ENCODE measurements at regions not wholly inside any gene's neighbourhood (a gene's known extent, or its start where the extent isn't known, plus 50 kb on each side); places are given as distances from the start of the nearest gene placed in this dataset.

GRCh38 chr2:6213056-6213780 lies 521.0 kb downstream of the SOX11 start:
- DNase-seq: no peak

- no peak for DNase-seq
Observed at GRCh38 chr2:6214471-6214870, 522.3 kb downstream of the SOX11 start.

- DNase-seq: no peak
Observed at GRCh38 chr2:6215053-6215452, 522.9 kb downstream of the SOX11 start.

GRCh38 chr2:6216234-6216633 lies 524.0 kb downstream of the SOX11 start:
- DNase-seq: no peak

- no peak for DNase-seq
Observed at GRCh38 chr2:6218926-6219325, 526.7 kb downstream of the SOX11 start.

- no peak for DNase-seq
Observed at GRCh38 chr2:6219906-6220305, 527.7 kb downstream of the SOX11 start.

GRCh38 chr2:6222296-6222695 lies 530.1 kb downstream of the SOX11 start:
- DNase-seq: no peak

GRCh38 chr2:6224267-6224666 lies 532.1 kb downstream of the SOX11 start:
- DNase-seq: no peak

- DNase-seq: no peak
Observed at GRCh38 chr2:6228251-6228650, 536.1 kb downstream of the SOX11 start.

GRCh38 chr2:6231166-6231565 lies 539.0 kb downstream of the SOX11 start:
- no peak for DNase-seq

GRCh38 chr2:6233993-6234392 lies 541.8 kb downstream of the SOX11 start:
- DNase-seq: peak; percentile 67

GRCh38 chr2:6234702-6235101 lies 542.5 kb downstream of the SOX11 start:
- DNase-seq: peak; percentile 51

GRCh38 chr2:6236317-6236716 lies 544.1 kb downstream of the SOX11 start:
- no peak for DNase-seq

GRCh38 chr2:6237039-6237660 lies 545.0 kb downstream of the SOX11 start:
- DNase-seq: peak; percentile 57

- DNase-seq: no peak
Observed at GRCh38 chr2:6249557-6249956, 557.4 kb downstream of the SOX11 start.

GRCh38 chr2:6254441-6254840 lies 562.3 kb downstream of the SOX11 start:
- no peak for DNase-seq

- no peak for DNase-seq
Observed at GRCh38 chr2:6264198-6264597, 572.0 kb downstream of the SOX11 start.

GRCh38 chr2:6281524-6281923 lies 584.2 kb downstream of the CMPK2 start:
- DNase-seq: no peak

- DNase-seq: peak; percentile 3
Observed at GRCh38 chr2:6283259-6283658, 582.4 kb downstream of the CMPK2 start.

- no peak for DNase-seq
Observed at GRCh38 chr2:6287406-6287805, 578.3 kb downstream of the CMPK2 start.

GRCh38 chr2:6288791-6289190 lies 576.9 kb downstream of the CMPK2 start:
- no peak for DNase-seq

GRCh38 chr2:6290217-6291015 lies 575.3 kb downstream of the CMPK2 start:
- peak; percentile 87 for DNase-seq

- DNase-seq: no peak
Observed at GRCh38 chr2:6294791-6295190, 570.9 kb downstream of the CMPK2 start.

- no peak for DNase-seq
Observed at GRCh38 chr2:6297238-6297637, 568.5 kb downstream of the CMPK2 start.
